ENCODE measurements at regions not wholly inside any gene's neighbourhood (a gene's known extent, or its start where the extent isn't known, plus 50 kb on each side); places are given as distances from the start of the nearest gene placed in this dataset.

DNA sequence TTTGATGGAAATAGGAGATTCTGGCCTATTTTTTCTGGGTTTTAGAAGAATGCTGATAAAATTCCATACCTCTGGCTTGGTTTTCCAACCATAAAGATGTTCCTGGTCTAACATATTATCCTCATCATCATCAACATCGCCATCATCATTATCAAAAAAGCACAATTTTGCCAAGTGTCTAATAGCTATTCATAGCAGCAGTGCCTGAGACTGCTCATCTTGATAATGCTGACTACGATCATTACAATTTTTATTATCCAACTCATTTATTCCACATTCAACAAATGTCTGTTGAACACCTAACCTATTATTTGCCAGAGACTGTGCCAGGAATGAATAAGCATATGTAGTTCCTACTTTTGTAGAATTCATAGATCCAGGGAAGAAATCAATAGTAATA, 303.5 kb upstream of the GATB start:
- TF ChIP-seq, protein P1, sequence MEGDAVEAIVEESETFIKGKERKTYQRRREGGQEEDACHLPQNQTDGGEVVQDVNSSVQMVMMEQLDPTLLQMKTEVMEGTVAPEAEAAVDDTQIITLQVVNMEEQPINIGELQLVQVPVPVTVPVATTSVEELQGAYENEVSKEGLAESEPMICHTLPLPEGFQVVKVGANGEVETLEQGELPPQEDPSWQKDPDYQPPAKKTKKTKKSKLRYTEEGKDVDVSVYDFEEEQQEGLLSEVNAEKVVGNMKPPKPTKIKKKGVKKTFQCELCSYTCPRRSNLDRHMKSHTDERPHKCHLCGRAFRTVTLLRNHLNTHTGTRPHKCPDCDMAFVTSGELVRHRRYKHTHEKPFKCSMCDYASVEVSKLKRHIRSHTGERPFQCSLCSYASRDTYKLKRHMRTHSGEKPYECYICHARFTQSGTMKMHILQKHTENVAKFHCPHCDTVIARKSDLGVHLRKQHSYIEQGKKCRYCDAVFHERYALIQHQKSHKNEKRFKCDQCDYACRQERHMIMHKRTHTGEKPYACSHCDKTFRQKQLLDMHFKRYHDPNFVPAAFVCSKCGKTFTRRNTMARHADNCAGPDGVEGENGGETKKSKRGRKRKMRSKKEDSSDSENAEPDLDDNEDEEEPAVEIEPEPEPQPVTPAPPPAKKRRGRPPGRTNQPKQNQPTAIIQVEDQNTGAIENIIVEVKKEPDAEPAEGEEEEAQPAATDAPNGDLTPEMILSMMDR (conservative IDR thresholded peaks at IDR 0.05 in 1 of 2, IDR thresholded peaks at IDR 0.05 in 1 of 2; ENCODE audit: extremely low read depth in 1 of 2, insufficient read depth in 1 of 2, low read depth in 1 of 2, low read length in 2 of 2) = no peak
- TF ChIP-seq EZH2 (IDR thresholded peaks at IDR 0.05; ENCODE audit: borderline replicate concordance, low read length) = no peak
